ENCODE measurements at regions not wholly inside any gene's neighbourhood (a gene's known extent, or its start where the extent isn't known, plus 50 kb on each side); places are given as distances from the start of the nearest gene placed in this dataset.

- no peak for DNase-seq
Observed at GRCh38 chr12:94813314-94813713, 163.0 kb upstream of the TMCC3 start.

GRCh38 chr12:94812345-94812744 lies 162.0 kb upstream of the TMCC3 start:
- DNase-seq, result no peak

DNA sequence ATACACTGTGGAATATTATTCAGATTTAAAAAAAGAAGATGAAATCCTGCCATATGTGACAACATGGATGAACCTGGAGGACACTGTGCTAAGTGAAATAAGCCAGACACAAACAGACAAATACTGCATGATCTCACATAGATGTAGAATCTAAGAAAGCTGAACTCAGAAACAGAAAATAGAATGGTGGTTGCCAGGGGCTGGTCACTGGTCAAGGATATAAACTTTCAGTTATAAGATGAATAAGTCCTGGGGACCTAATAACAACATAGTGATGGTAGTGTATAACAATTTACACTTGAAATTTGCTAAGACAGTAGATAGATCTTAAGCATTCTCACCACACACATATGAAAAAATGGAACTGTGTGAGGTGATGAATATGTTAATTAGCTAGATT lies 161.3 kb upstream of the TMCC3 start:
- DNase-seq, result no peak

GRCh38 chr12:94807951-94808350 lies 157.6 kb upstream of the TMCC3 start:
- no peak for DNase-seq

- DNase-seq, result no peak
Observed at GRCh38 chr12:94806617-94807016, 156.3 kb upstream of the TMCC3 start.

GRCh38 chr12:94805749-94806529 lies 155.6 kb upstream of the TMCC3 start:
- peak; percentile 91 for DNase-seq

- no peak for DNase-seq
Observed at GRCh38 chr12:94803939-94804338, 153.6 kb upstream of the TMCC3 start.

DNA sequence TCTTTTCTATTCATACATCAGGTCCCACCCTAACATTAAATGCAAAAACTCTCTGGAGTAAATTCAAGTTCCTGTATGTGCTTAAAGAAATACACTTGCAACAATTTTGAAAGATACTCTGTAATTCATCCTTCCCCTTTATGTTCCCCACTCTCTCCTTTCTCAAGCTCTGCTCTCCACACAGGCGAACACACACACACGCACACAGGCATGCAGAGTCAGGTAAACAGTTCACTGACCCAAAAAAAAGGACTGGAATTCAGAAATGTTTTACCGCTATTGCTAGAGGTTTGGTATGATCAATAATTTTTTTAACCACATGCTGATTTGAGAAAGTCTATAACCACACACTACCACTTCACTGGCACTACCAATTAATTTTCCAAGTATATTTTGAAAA lies 152.4 kb upstream of the TMCC3 start:
- no peak for DNase-seq

DNA sequence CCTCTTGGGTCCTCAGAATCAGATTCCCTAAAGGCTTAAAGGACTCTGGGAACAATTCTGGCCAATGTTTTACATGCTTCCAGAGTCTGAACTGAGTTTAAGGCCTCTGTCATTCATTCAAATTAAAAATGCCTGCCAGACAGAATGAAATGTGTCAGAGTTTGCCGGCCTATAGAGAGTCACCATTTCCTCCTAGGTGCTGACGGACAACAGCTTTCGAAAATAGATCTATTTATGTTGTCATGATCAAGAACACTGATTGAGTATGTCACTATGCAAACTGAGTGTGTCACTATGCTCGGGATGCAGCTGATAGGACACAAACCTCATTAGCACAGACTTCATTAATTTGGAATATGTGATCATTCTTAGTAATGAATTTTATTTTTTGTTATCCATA lies 151.4 kb upstream of the TMCC3 start:
- DNase-seq, result no peak

DNA sequence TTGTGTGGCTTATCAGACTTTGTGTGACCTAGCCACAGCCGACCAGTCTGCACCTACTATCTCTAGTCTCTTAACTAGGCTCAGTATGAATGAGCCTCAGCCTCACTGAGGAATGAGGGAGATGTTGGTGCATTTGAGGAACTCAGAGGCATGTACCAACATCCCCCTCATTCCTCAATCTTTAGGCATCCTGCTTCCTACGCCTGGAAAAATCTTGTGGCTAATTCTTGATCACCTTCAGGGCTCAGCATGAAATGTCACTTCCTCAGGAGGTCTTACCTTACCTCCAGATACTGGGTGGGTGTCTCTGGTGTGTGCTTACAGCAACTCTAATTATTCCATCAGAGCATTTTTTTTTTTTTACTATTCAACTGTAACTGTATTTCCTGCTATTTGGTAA lies 148.8 kb upstream of the TMCC3 start:
- no peak for DNase-seq

GRCh38 chr12:94798113-94798512 lies 147.8 kb upstream of the TMCC3 start:
- no peak for DNase-seq

DNA sequence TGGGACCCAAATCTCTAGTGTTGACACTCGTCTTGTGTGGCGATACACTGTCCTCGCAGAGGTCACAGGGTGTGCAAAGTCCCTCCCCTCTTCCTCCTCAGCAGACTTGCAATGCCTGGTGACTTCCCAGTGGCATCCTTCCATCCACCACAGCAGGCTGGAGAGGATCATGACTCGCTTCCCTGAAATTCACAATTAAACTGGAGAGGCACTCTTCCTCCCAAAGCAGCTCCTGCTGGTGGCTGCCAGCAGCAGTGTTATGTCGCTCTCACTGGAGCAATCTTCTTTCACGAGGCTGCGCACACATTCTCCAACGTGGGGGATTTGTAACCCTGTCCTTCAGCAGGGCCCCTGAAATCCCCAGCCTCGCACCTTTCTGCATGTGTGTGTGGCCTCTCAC lies 145.2 kb upstream of the TMCC3 start:
- DNase-seq, result peak; percentile 93

- DNase-seq, result no peak
Observed at GRCh38 chr12:94795044-94795443, 144.7 kb upstream of the TMCC3 start.

- DNase-seq, result peak; percentile 91
Observed at GRCh38 chr12:94793191-94793595, 142.8 kb upstream of the TMCC3 start.

- DNase-seq, result peak; percentile 75
Observed at GRCh38 chr12:94792693-94793092, 142.3 kb upstream of the TMCC3 start.

DNA sequence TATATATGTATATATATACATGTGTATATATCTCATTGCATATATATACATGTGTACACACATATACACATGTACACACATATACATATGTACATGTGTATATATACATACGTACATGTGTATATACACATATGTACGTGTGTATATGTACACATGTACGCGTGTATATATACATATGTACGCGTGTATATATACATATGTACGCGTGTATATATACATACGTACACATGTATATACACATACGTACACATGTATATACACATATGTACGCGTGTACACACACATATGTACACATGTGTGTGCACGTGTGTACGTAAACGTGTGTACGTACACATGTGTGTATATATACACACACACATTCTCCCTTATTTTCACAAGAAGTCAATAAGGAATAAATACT lies 141.6 kb upstream of the TMCC3 start:
- no peak for DNase-seq

DNA sequence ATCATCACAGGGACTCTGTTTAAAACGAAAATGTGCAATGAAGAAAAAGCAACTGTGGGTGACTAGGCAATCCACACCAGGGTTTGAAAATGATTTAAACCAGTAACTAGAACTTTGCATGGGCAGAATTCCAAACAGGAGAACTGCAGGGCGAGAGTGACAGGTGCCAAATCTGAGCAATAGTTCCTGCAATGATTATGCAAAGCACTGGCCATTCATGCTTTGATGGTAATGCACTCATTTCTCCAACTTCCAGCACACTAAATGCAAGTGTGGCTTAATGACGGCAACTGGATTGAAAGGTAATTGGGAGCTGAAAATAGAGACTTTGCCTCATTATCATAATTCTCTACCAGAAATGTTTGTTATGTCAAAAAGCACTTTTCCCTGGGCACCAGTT lies 140.5 kb upstream of the TMCC3 start:
- no peak for DNase-seq

DNA sequence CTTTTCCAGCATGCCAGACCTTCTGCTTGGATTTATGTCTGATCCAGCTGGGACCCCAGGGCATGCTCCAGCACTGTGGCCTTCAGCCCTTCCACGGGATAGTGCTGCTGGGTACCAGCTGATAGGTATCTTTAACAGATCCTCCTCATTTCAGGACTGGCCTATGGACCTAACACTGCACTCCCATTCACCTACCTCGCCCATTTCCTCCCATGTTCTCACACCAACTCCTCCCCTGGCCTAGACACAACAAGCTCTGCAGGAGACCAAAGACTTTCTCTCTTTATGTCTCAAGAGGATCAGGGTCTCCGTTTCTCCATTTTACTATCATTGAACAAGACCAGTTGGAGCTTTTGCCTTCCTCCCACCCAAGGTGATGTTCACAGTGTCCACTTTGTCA lies 140.0 kb upstream of the TMCC3 start:
- DNase-seq, result no peak

- DNase-seq, result no peak
Observed at GRCh38 chr12:94789510-94790225, 139.3 kb upstream of the TMCC3 start.

- no peak for DNase-seq
Observed at GRCh38 chr12:94788298-94788697, 137.9 kb upstream of the TMCC3 start.

- DNase-seq, result no peak
Observed at GRCh38 chr12:94786906-94787305, 136.5 kb upstream of the TMCC3 start.

DNA sequence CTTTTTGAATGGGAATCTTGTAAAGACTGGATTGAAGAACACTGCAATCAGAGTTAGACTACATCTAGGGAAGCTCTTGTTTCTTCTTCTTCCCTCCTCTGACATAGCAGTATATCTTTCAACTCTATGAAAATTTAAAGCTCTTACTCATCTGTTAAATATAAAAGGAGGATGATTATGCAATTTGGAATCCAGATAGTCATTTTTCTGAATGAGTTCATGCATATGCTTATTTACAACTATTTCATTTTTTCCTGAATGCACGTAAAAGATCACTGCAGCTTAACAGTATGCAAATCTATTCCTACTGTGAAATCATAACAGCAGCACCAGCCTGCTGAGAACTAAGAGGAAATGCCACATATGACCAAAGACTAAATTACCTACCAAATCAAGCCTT lies 133.5 kb upstream of the TMCC3 start:
- peak; percentile 78 for DNase-seq

- no peak for DNase-seq
Observed at GRCh38 chr12:94783343-94783742, 133.0 kb upstream of the TMCC3 start.

DNA sequence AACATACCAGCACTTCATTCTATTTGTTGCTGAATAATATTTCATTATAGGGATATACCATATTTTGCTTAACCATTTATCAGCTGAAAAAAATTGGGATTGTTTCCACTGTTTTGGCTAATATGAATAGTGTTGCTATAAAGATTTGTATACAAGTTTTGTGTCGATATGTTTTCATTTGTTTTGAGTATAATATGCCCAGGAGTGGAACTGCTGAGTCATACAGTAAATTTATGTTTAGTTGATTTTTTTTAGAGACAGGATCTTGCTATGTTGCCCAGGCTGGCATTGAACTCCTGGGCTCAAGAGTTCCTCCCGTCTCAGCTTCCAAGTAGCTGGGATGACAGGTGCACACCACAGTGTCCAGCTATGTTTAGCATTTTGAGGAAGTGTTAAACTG lies 131.5 kb upstream of the TMCC3 start:
- DNase-seq, result no peak

- peak; percentile 99 for DNase-seq
Observed at GRCh38 chr12:94779485-94779884, 129.1 kb upstream of the TMCC3 start.
